ENCODE measurements at regions not wholly inside any gene's neighbourhood (a gene's known extent, or its start where the extent isn't known, plus 50 kb on each side); places are given as distances from the start of the nearest gene placed in this dataset.

GRCh38 chr5:106397700-106398099 lies 1273.0 kb downstream of the EFNA5 start (continued):
- TF ChIP-seq REST (IDR thresholded peaks at IDR 0.05; ENCODE audit: low read depth) (no peak), ZBTB33 (IDR thresholded peaks at IDR 0.05; ENCODE audit: extremely low read depth, insufficient replicate concordance, low read length) (no peak), CEBPB (IDR thresholded peaks at IDR 0.05; ENCODE audit: low read depth) (peak; percentile 61; the same call in 1 of the 2 replicates), EZH2 (IDR thresholded peaks at IDR 0.05) (no peak), ATF3 (IDR thresholded peaks at IDR 0.05) (no peak), RAD21 (IDR thresholded peaks at IDR 0.05; ENCODE audit: low read depth) (peak; percentile 30; the same call in 1 of the 2 replicates), SRF (IDR thresholded peaks at IDR 0.05; ENCODE audit: low read depth) (0 out of 2 replicates have a peak, but pooled peaks have one; percentile 47), YY1 (IDR thresholded peaks at IDR 0.05; ENCODE audit: extremely low read depth, insufficient replicate concordance, low read depth, low read length) (no peak), POLR2A (IDR thresholded peaks at IDR 0.05; ENCODE audit: borderline replicate concordance, extremely low read depth, insufficient read depth, insufficient read length) (no peak), CBX3 (IDR thresholded peaks at IDR 0.05; ENCODE audit: low read depth) (peak; percentile 85), ELF1 (IDR thresholded peaks at IDR 0.05; ENCODE audit: borderline replicate concordance, low read depth) (peak; percentile 52), MAX (IDR thresholded peaks at IDR 0.05) (peak; percentile 85), SP1 (IDR thresholded peaks at IDR 0.05; ENCODE audit: low read depth) (peak; percentile 83), FOSL1 (IDR thresholded peaks at IDR 0.05; ENCODE audit: low read depth) (peak; percentile 84), JUND (IDR thresholded peaks at IDR 0.05) (peak; percentile 83), SIN3A (IDR thresholded peaks at IDR 0.05; ENCODE audit: low read depth) (peak; percentile 44; the same call in 1 of the 2 replicates)

All from HCT116 (cell line).